ENCODE measurements at regions not wholly inside any gene's neighbourhood (a gene's known extent, or its start where the extent isn't known, plus 50 kb on each side); places are given as distances from the start of the nearest gene placed in this dataset.

GRCh38 chrX:39948582-39948981, 149.2 kb downstream of the BCOR start:
- DNase-seq (ENCODE audit: low spot score) = no peak

GRCh38 chrX:39950018-39950688, 147.6 kb downstream of the BCOR start:
- peak; percentile 62 for DNase-seq (ENCODE audit: low spot score)

- DNase-seq (ENCODE audit: low spot score) = no peak
These were observed 144.8 kb downstream of the BCOR start for GRCh38 chrX:39952989-39953388.

- peak; percentile 88 for DNase-seq (ENCODE audit: low spot score)
These were observed 143.9 kb downstream of the BCOR start for GRCh38 chrX:39953879-39954278.

GRCh38 chrX:39954851-39955250, 142.9 kb downstream of the BCOR start:
- no peak for DNase-seq (ENCODE audit: low spot score)

GRCh38 chrX:39955625-39956024, 142.1 kb downstream of the BCOR start:
- no peak for DNase-seq (ENCODE audit: low spot score)

- no peak for DNase-seq (ENCODE audit: low spot score)
These were observed 140.9 kb downstream of the BCOR start for GRCh38 chrX:39956803-39957394.

- peak; percentile 38 for DNase-seq (ENCODE audit: low spot score)
These were observed 139.8 kb downstream of the BCOR start for GRCh38 chrX:39957816-39958566.

- no peak for DNase-seq (ENCODE audit: low spot score)
These were observed 138.9 kb downstream of the BCOR start for GRCh38 chrX:39958850-39959249.

GRCh38 chrX:39960219-39960618, 137.5 kb downstream of the BCOR start:
- no peak for DNase-seq (ENCODE audit: low spot score)

- no peak for DNase-seq (ENCODE audit: low spot score)
These were observed 136.3 kb downstream of the BCOR start for GRCh38 chrX:39961441-39961840.

GRCh38 chrX:39965051-39965573, 132.6 kb downstream of the BCOR start:
- DNase-seq (ENCODE audit: low spot score) = no peak

GRCh38 chrX:39966176-39966575, 131.6 kb downstream of the BCOR start:
- DNase-seq (ENCODE audit: low spot score) = no peak

- DNase-seq (ENCODE audit: low spot score) = no peak
These were observed 130.4 kb downstream of the BCOR start for GRCh38 chrX:39967348-39967747.

- no peak for DNase-seq (ENCODE audit: low spot score)
These were observed 128.5 kb downstream of the BCOR start for GRCh38 chrX:39969099-39969818.

- no peak for DNase-seq (ENCODE audit: low spot score)
These were observed 127.8 kb downstream of the BCOR start for GRCh38 chrX:39969819-39970504.

GRCh38 chrX:39971760-39972159, 126.0 kb downstream of the BCOR start:
- no peak for DNase-seq (ENCODE audit: low spot score)

GRCh38 chrX:39972340-39972739, 125.4 kb downstream of the BCOR start:
- DNase-seq (ENCODE audit: low spot score) = peak; percentile 10

GRCh38 chrX:39973810-39974209, 123.9 kb downstream of the BCOR start:
- no peak for DNase-seq (ENCODE audit: low spot score)

GRCh38 chrX:39974270-39974669, 123.5 kb downstream of the BCOR start:
- DNase-seq (ENCODE audit: low spot score) = no peak

- DNase-seq (ENCODE audit: low spot score) = peak; percentile 24
These were observed 122.4 kb downstream of the BCOR start for GRCh38 chrX:39975101-39975925.
